KMS-11 (cell line): ENCODE measurements at regions not wholly inside any gene's neighbourhood (a gene's known extent, or its start where the extent isn't known, plus 50 kb on each side); places are given as distances from the start of the nearest gene placed in this dataset.

Experiments
- H2AFZ ChIP-seq: fragments of 200-600 bp; sonication (generic); 2 replicates; pipeline ENCODE4 v1.6.1; 2016; ENCODE audit warnings: antibody characterized with exemption, mixed run types, low read depth
- H3K27ac ChIP-seq: fragments of 200-600 bp; sonication (generic); 2 replicates; pipeline ENCODE4 v1.6.1; 2016; ENCODE audit warnings: mild to moderate bottlenecking, mixed run types
- H3K27me3 ChIP-seq: fragments of 200-600 bp; sonication (generic); 2 replicates; pipeline ENCODE4 v1.6.1; 2017; ENCODE audit warnings: mild to moderate bottlenecking, low read depth, mixed run types, moderate library complexity; ENCODE audit not compliant: insufficient read depth
- H3K36me3 ChIP-seq: fragments of 200-600 bp; sonication (generic); 2 replicates; pipeline ENCODE4 v1.6.1; 2017; ENCODE audit warnings: mild to moderate bottlenecking, mixed run types; ENCODE audit not compliant: insufficient read depth
- H3K4me1 ChIP-seq: fragments of 200-600 bp; sonication (generic); 2 replicates; pipeline ENCODE4 v1.6.1; 2016; ENCODE audit warnings: mild to moderate bottlenecking, low read depth, mixed run types; ENCODE audit not compliant: poor library complexity, severe bottlenecking
- H3K4me2 ChIP-seq: fragments of 200-600 bp; sonication (generic); 2 replicates; pipeline ENCODE4 v1.7.0; 2016; ENCODE audit warnings: mild to moderate bottlenecking, mixed run types
- H3K4me3 ChIP-seq: fragments of 200-600 bp; sonication (generic); IDR thresholded peaks from 2 replicates; pipeline ENCODE4 v1.6.1; 2017; ENCODE audit warnings: low read depth, low read length, mixed read lengths; ENCODE audit not compliant: insufficient read depth
- H3K79me2 ChIP-seq: fragments of 200-600 bp; sonication (generic); 2 replicates; pipeline ENCODE4 v1.6.1; 2016; ENCODE audit warnings: low read depth, mixed run types; ENCODE audit not compliant: insufficient read depth
- H3K9ac ChIP-seq: fragments of 200-600 bp; sonication (generic); 2 replicates; pipeline ENCODE4 v1.6.1; 2016; ENCODE audit warnings: mild to moderate bottlenecking, mixed run types
- H4K20me1 ChIP-seq: fragments of 200-600 bp; sonication (generic); 2 replicates; pipeline ENCODE4 v1.6.1; 2016; ENCODE audit warnings: mild to moderate bottlenecking, mixed run types; ENCODE audit not compliant: insufficient read depth
- TF ChIP-seq, protein P1 (sequence below): fragments of 200-600 bp; sonication (generic); conservative IDR thresholded peaks from 2 replicates; pipeline ENCODE4 v1.6.1; 2017; ENCODE audit warnings: low read depth, mild to moderate bottlenecking, antibody characterized with exemption, low read length, moderate library complexity, mixed read lengths

DNA sequence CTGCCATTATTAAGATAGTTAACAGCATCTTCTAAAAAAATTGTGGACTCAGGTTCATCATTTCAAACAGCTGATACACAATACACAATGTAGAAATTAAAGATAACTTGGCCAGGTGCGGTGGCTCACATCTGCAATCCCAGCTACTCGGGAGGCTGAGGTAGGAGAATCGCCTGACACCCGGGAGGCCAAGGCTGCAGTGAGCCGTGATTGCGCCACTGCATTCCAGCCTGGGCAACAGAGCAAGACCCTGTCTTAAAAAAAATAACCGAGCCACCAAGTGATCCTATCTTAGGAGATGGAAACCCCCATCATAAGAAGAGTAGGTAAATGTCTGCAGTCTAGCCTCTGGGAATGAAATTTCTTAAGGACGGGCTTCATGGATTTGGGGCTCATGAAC lies 241.7 kb downstream of the PIK3R1 start:
- no peaks in the 10 kb centered on the region for H3K79me2 ChIP-seq
- TF ChIP-seq, protein P1, sequence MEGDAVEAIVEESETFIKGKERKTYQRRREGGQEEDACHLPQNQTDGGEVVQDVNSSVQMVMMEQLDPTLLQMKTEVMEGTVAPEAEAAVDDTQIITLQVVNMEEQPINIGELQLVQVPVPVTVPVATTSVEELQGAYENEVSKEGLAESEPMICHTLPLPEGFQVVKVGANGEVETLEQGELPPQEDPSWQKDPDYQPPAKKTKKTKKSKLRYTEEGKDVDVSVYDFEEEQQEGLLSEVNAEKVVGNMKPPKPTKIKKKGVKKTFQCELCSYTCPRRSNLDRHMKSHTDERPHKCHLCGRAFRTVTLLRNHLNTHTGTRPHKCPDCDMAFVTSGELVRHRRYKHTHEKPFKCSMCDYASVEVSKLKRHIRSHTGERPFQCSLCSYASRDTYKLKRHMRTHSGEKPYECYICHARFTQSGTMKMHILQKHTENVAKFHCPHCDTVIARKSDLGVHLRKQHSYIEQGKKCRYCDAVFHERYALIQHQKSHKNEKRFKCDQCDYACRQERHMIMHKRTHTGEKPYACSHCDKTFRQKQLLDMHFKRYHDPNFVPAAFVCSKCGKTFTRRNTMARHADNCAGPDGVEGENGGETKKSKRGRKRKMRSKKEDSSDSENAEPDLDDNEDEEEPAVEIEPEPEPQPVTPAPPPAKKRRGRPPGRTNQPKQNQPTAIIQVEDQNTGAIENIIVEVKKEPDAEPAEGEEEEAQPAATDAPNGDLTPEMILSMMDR = no peak
- H3K36me3 ChIP-seq = no peaks in the 10 kb centered on the region
- H3K9ac ChIP-seq = no peak overlapping the region
- H4K20me1 ChIP-seq = no peaks in the 10 kb centered on the region
- H3K4me2 ChIP-seq = no peak overlapping the region
- H3K27ac ChIP-seq = no peak overlapping the region
- no peaks in the 10 kb centered on the region for H3K4me1 ChIP-seq
- no peak overlapping the region for H2AFZ ChIP-seq
- H3K4me3 ChIP-seq = no peak overlapping the region
- H3K27me3 ChIP-seq = no peaks in the 10 kb centered on the region

- no peaks in the 10 kb centered on the region for H3K4me1 ChIP-seq
- no peak overlapping the region for H2AFZ ChIP-seq
- no peak overlapping the region for H3K4me2 ChIP-seq
- H3K27me3 ChIP-seq = no peaks in the 10 kb centered on the region
- no peaks in the 10 kb centered on the region for H3K36me3 ChIP-seq
- H3K79me2 ChIP-seq = no peaks in the 10 kb centered on the region
- H4K20me1 ChIP-seq = no peaks in the 10 kb centered on the region
- no peak overlapping the region for H3K27ac ChIP-seq
- TF ChIP-seq, protein P1 = no peak
- no peak overlapping the region for H3K9ac ChIP-seq
- no peak overlapping the region for H3K4me3 ChIP-seq
These were observed 243.0 kb downstream of the PIK3R1 start for GRCh38 chr5:68458416-68459021.

GRCh38 chr5:68459093-68459809 lies 243.7 kb downstream of the PIK3R1 start:
- TF ChIP-seq, protein P1 = no peak
- H2AFZ ChIP-seq = no peak overlapping the region

DNA sequence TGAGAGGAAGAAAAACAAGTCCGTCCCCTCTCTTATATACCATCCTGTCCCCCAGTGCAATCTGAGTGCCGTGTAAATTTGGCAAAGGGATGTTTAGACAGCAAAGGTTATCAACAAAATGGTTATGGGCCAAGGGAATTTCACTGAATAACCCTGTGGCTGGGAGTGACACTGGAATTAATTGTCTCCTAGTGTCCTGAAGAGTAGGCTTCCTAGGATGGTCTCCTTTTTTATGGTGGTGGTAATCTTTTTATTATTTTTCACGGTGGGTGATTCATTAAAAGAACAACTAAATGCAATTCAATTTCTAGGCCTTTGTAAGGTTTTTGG lies 244.2 kb downstream of the PIK3R1 start:
- H3K4me2 ChIP-seq = no peak overlapping the region
- no peak overlapping the region for H3K27ac ChIP-seq
- H3K9ac ChIP-seq = no peak overlapping the region
- no peaks in the 10 kb centered on the region for H3K36me3 ChIP-seq
- H3K27me3 ChIP-seq = no peaks in the 10 kb centered on the region
- H3K4me3 ChIP-seq = no peak overlapping the region
- peaks cover 3% of the 10 kb centered on the region for H3K4me1 ChIP-seq
- H2AFZ ChIP-seq = no peak overlapping the region
- no peaks in the 10 kb centered on the region for H4K20me1 ChIP-seq
- no peaks in the 10 kb centered on the region for H3K79me2 ChIP-seq
- TF ChIP-seq, protein P1 = no peak

More at GRCh38 chr5:68459093-68459809, 243.7 kb downstream of the PIK3R1 start:
- Histone ChIP-seq H3K36me3 (no peaks in the 10 kb centered on the region), H3K79me2 (no peaks in the 10 kb centered on the region), H3K27me3 (no peaks in the 10 kb centered on the region), H3K4me3 (no peak overlapping the region), H3K4me2 (no peak overlapping the region), H3K27ac (no peak overlapping the region), H3K4me1 (no peaks in the 10 kb centered on the region), H3K9ac (no peak overlapping the region), H4K20me1 (no peaks in the 10 kb centered on the region)
